H1 (cell line): ENCODE measurements at regions not wholly inside any gene's neighbourhood (a gene's known extent, or its start where the extent isn't known, plus 50 kb on each side); places are given as distances from the start of the nearest gene placed in this dataset.
A peak's percentile ranks its signal among the peaks of the same experiment; 100 is the strongest.

Source experiments
- CTCF ChIA-PET: fragments of 300-600 bp; sonication (Branson Sonifier 250); formaldehyde crosslinking; loops from one replicate; lab custom pipeline; 2021; ENCODE audit not compliant: partially characterized antibody; lab: Charles Lee
- POLR2A ChIA-PET: fragments of 300-600 bp; sonication (Branson Sonifier 250); formaldehyde crosslinking; loops from one replicate; lab custom pipeline; 2021; ENCODE audit warnings: inconsistent platforms; ENCODE audit not compliant: partially characterized antibody; lab: Charles Lee
- DNase-seq, 2 experiments: peaks; one replicate each; pipeline versions ENCODE4 v3.0.0 to v3.0.0-alpha.2; 2010 to 2022; ENCODE audit warnings: low spot score in 2 of 2, low read depth in 1 of 2, mixed read lengths in 1 of 2
- FAIRE-seq: peaks from 2 replicates; lab custom pipeline; 2011; peaks lifted over from hg19 to GRCh38; lab: Jason Lieb, UNC
- H2AFZ ChIP-seq: 2 replicates; pipeline ENCODE4 v1.8.1; 2012; ENCODE audit warnings: low read length, inconsistent platforms
- H2AK5ac ChIP-seq: 2 replicates; pipeline ENCODE4 v1.6.1; 2013; ENCODE audit warnings: low read depth, low read length
- H2BK120ac ChIP-seq: replicated peaks from 2 replicates; pipeline ENCODE3; 2013; ENCODE audit warnings: low read depth, low read length, inconsistent platforms
- H2BK12ac ChIP-seq: 2 replicates; pipeline ENCODE4 v1.6.1; 2013; ENCODE audit warnings: low read depth, low read length
- H2BK15ac ChIP-seq: 2 replicates; pipeline ENCODE4 v1.6.1; 2013; ENCODE audit warnings: low read length
- H2BK20ac ChIP-seq: 2 replicates; pipeline ENCODE4 v1.6.1; 2013; ENCODE audit warnings: low read length
- H2BK5ac ChIP-seq: 2 replicates; pipeline ENCODE4 v1.6.1; 2013; ENCODE audit warnings: low read depth, low read length
- H3K14ac ChIP-seq: 2 replicates; pipeline ENCODE4 v1.6.1; 2013; ENCODE audit warnings: inconsistent platforms; ENCODE audit not compliant: insufficient read length
- H3K18ac ChIP-seq: 2 replicates; pipeline ENCODE4 v1.6.1; 2013; ENCODE audit warnings: low read length; ENCODE audit errors: extremely low read depth
- H3K23ac ChIP-seq: 2 replicates; pipeline ENCODE4 v1.6.1; 2013; ENCODE audit warnings: inconsistent platforms; ENCODE audit not compliant: insufficient read length
- H3K23me2 ChIP-seq: 2 replicates; pipeline ENCODE4 v1.6.1; 2013; ENCODE audit warnings: low read depth, low read length
- H3K27ac ChIP-seq: 2 replicates; pipeline ENCODE4 v1.6.1; 2011; ENCODE audit warnings: low read depth, low read length, inconsistent platforms
- H3K27me3 ChIP-seq, 4 experiments: replicated peaks in 1 of 4; 1 replicate in 1 of 4; 2 replicates in 3 of 4; pipeline versions ENCODE4 v1.6.1 to v1.8.1; 2011 to 2013; ENCODE audit warnings: low read length in 3 of 4, mild to moderate bottlenecking in 3 of 4, inconsistent platforms in 2 of 4, mixed read lengths in 2 of 4, moderate library complexity in 1 of 4; ENCODE audit not compliant: control insufficient read depth in 3 of 4, insufficient read depth in 3 of 4; ENCODE audit errors: extremely low read depth in 1 of 4
- H3K36me3 ChIP-seq, 4 experiments: 2 replicates each; pipeline versions ENCODE4 v1.6.1 to v1.8.1; 2011 to 2013; ENCODE audit warnings: mild to moderate bottlenecking in 4 of 4, low read length in 3 of 4, moderate library complexity in 2 of 4, control low read depth in 1 of 4, inconsistent platforms in 1 of 4; ENCODE audit not compliant: insufficient read depth in 4 of 4, control insufficient read depth in 2 of 4
- H3K4ac ChIP-seq: replicated peaks from 2 replicates; pipeline ENCODE3; 2013; ENCODE audit warnings: low read length, low read depth, mixed read lengths, inconsistent platforms; ENCODE audit not compliant: insufficient read length
- H3K4me1 ChIP-seq, 4 experiments: replicated peaks in 1 of 4; 1 replicate in 1 of 4; 2 replicates in 3 of 4; pipeline versions ENCODE4 v1.6.1 to v1.8.1; 2011 to 2013; ENCODE audit warnings: low read length in 3 of 4, inconsistent platforms in 2 of 4, mixed read lengths in 1 of 4; ENCODE audit not compliant: insufficient read depth in 4 of 4, control insufficient read depth in 3 of 4
- H3K4me2 ChIP-seq, 2 experiments: 2 replicates each; pipeline versions ENCODE4 v1.6.1 to v1.8.1; 2011 to 2013; ENCODE audit warnings: low read depth in 2 of 2, low read length in 2 of 2, control low read depth in 1 of 2, inconsistent platforms in 1 of 2, mild to moderate bottlenecking in 1 of 2; ENCODE audit not compliant: insufficient read depth in 1 of 2
- H3K4me3 ChIP-seq, 4 experiments: fragments of 200-600, 300-600 bp in 1 of 4; sonication (generic), shearing (Covaris generic), sonication (Bioruptor Twin) in 1 of 4; 2 replicates each; pipeline versions ENCODE4 v1.5.1 to v1.8.1; 2011 to 2016; ENCODE audit warnings: low read length in 4 of 4, low read depth in 3 of 4, control low read depth in 2 of 4, inconsistent platforms in 2 of 4, mild to moderate bottlenecking in 2 of 4, mixed read lengths in 1 of 4, moderate library complexity in 1 of 4; ENCODE audit not compliant: insufficient read depth in 2 of 4; ENCODE audit errors: extremely low read depth in 1 of 4
- H3K56ac ChIP-seq: replicated peaks from 2 replicates; pipeline ENCODE3; 2013; ENCODE audit warnings: low read depth, mild to moderate bottlenecking, mixed read lengths, low read length, inconsistent platforms; ENCODE audit not compliant: insufficient read length
- H3K79me1 ChIP-seq: 2 replicates; pipeline ENCODE4 v1.6.1; 2013; ENCODE audit warnings: low read depth, low read length, control low read depth
- H3K79me2 ChIP-seq, 2 experiments: 2 replicates each; pipeline versions ENCODE4 v1.6.1 to v1.8.1; 2012 to 2013; ENCODE audit warnings: low read length in 2 of 2, mild to moderate bottlenecking in 2 of 2, inconsistent platforms in 1 of 2; ENCODE audit not compliant: insufficient read depth in 2 of 2, control insufficient read depth in 1 of 2
- H3K9ac ChIP-seq, 4 experiments: replicated peaks in 1 of 4; 1 replicate in 1 of 4; 2 replicates in 3 of 4; pipeline versions ENCODE4 v1.6.1 to v1.8.1; 2011 to 2013; ENCODE audit warnings: low read depth in 3 of 4, low read length in 3 of 4, control low read depth in 2 of 4, mild to moderate bottlenecking in 2 of 4, moderate library complexity in 2 of 4, inconsistent platforms in 1 of 4; ENCODE audit errors: extremely low read depth in 1 of 4
- H3K9me3 ChIP-seq, 2 experiments: 2 replicates each; pipeline versions ENCODE4 v1.6.1 to v1.8.1; 2012 to 2013; ENCODE audit warnings: mild to moderate bottlenecking in 2 of 2, moderate library complexity in 2 of 2, control low read depth in 1 of 2, inconsistent platforms in 1 of 2, low read depth in 1 of 2, low read length in 1 of 2, mixed read lengths in 1 of 2; ENCODE audit not compliant: insufficient read depth in 2 of 2
- H4K20me1 ChIP-seq, 2 experiments: replicated peaks in 1 of 2; 2 replicates each; pipeline versions ENCODE3 to v1.8.1; 2011 to 2013; ENCODE audit warnings: inconsistent platforms in 2 of 2, low read length in 2 of 2, mild to moderate bottlenecking in 1 of 2; ENCODE audit not compliant: insufficient read depth in 2 of 2, control insufficient read depth in 1 of 2
- H4K5ac ChIP-seq: 2 replicates; pipeline ENCODE4 v1.6.1; 2013; ENCODE audit warnings: low read length, low read depth, mixed read lengths, inconsistent platforms; ENCODE audit not compliant: insufficient read length
- H4K8ac ChIP-seq: 2 replicates; pipeline ENCODE4 v1.8.0; 2013; ENCODE audit warnings: mild to moderate bottlenecking, moderate library complexity, low read length, inconsistent platforms; ENCODE audit not compliant: insufficient read depth; ENCODE audit errors: extremely low read depth
- H4K91ac ChIP-seq: replicated peaks from 2 replicates; pipeline ENCODE3; 2013; ENCODE audit warnings: low read length, mixed read lengths, inconsistent platforms; ENCODE audit not compliant: insufficient read length
- EP300 ChIP-seq, 2 experiments: IDR thresholded peaks; 1 replicate in 1 of 2; 2 replicates in 1 of 2; pipeline ENCODE4 v1.6.1; 2011 to 2012; ENCODE audit warnings: low read depth in 2 of 2, low read length in 2 of 2, mild to moderate bottlenecking in 2 of 2, borderline replicate concordance in 1 of 2, inconsistent platforms in 1 of 2, moderate library complexity in 1 of 2
- EZH2 ChIP-seq: fragments of 200-600 bp; sonication (generic); IDR thresholded peaks from 2 replicates; pipeline ENCODE4 v1.7.1; 2012; ENCODE audit warnings: low read depth, mild to moderate bottlenecking, moderate library complexity, low read length, inconsistent platforms; ENCODE audit not compliant: severe bottlenecking
- GABPA ChIP-seq: IDR thresholded peaks from 2 replicates; pipeline ENCODE4 v1.6.1; 2011; ENCODE audit warnings: mild to moderate bottlenecking, low read length, moderate library complexity, borderline replicate concordance; ENCODE audit not compliant: insufficient read depth
- PHF8 ChIP-seq: fragments of 200-600 bp; sonication (generic); conservative IDR thresholded peaks from 2 replicates; pipeline ENCODE4 v1.7.1; 2012; ENCODE audit warnings: low read depth, mild to moderate bottlenecking, inconsistent platforms, low read length, moderate library complexity
- POLR2A ChIP-seq, 2 experiments: IDR thresholded peaks; 1 replicate in 1 of 2; 2 replicates in 1 of 2; pipeline ENCODE4 v1.6.1; 2011; ENCODE audit warnings: low read depth in 2 of 2, low read length in 2 of 2, mild to moderate bottlenecking in 2 of 2; ENCODE audit errors: control extremely low read depth in 1 of 2
- POLR2AphosphoS5 ChIP-seq: IDR thresholded peaks from 2 replicates; pipeline ENCODE4 v1.6.1; 2011; ENCODE audit warnings: low read depth, low read length
- SIRT6 ChIP-seq: IDR thresholded peaks from one replicate; pipeline ENCODE4 v1.7.1; 2012; ENCODE audit warnings: low read length, inconsistent platforms
- SUZ12 ChIP-seq: fragments of 200-600 bp; sonication (generic); IDR thresholded peaks from 2 replicates; pipeline ENCODE4 v1.6.1; 2012; ENCODE audit warnings: mild to moderate bottlenecking, inconsistent platforms, low read length, moderate library complexity, mixed read lengths
- YY1 ChIP-seq: IDR thresholded peaks from 2 replicates; pipeline ENCODE4 v1.6.1; 2011; ENCODE audit warnings: low read depth, mild to moderate bottlenecking, low read length
- whole genome bisulfite sequencing, 2 experiments: shearing (Covaris generic) in 1 of 2; methylation state at CpG; one replicate each; pipeline versions ENCODE4 v1.1.6 to v1.1.7; 2013 to 2015; ENCODE audit warnings: low lambda C conversion rate in 2 of 2, mixed read lengths in 2 of 2, inconsistent platforms in 1 of 2, low coverage in 1 of 2, missing lambda C conversion rate in 1 of 2; ENCODE audit not compliant: insufficient replicate concordance in 2 of 2, insufficient coverage in 1 of 2, insufficient read length in 1 of 2; ENCODE audit errors: extremely low coverage in 1 of 2, missing lambda C conversion rate in 1 of 2; 5-methylcytosine and 5-hydroxymethylcytosine counted together

GRCh38 chr1:234926264-234926558 lies 202.4 kb downstream of the TOMM20 start:
- WGBS, 2 experiments: 42% methylated on average over 4 of the region's 4 CpGs; no CpG with 5 or more reads in 1 of the 2 experiments
- Histone ChIP-seq H3K4me2 (peak overlapping the region in 1 of 2 experiments; percentile 46; a peak in 2 of 4 replicates), H2BK15ac (0 out of 2 replicates have a peak overlapping the region, but pooled peaks have one; percentile 65), H3K4me1 (peaks cover 0 to 12% (median 1%) of the 10 kb centered on the region in 4 experiments; a peak in 4 of 7 replicates), H2AFZ (no peak overlapping the region), H2BK5ac (peak overlapping the region; percentile 40; the same call in 1 of the 2 replicates), H3K4ac (no peak overlapping the region), H4K91ac (no peak overlapping the region), H2BK120ac (no peak overlapping the region), H3K36me3 (no peaks in the 10 kb centered on the region), H3K18ac (peak overlapping the region; percentile 9; the same call in 1 of the 2 replicates), H3K27me3 (peaks cover 0 to 4% (median 2%) of the 10 kb centered on the region in 4 experiments; a peak in 3 of 7 replicates), H2BK12ac (no peak overlapping the region), H3K9ac (no peak overlapping the region), H3K14ac (no peak overlapping the region), H3K23me2 (no peaks in the 10 kb centered on the region), H3K79me2 (no peaks in the 10 kb centered on the region), H4K20me1 (no peaks in the 10 kb centered on the region), H3K4me3 (no peak overlapping the region), H2AK5ac (no peak overlapping the region), H3K56ac (no peak overlapping the region), H3K79me1 (no peaks in the 10 kb centered on the region), H3K9me3 (no peaks in the 10 kb centered on the region), H4K5ac (no peak overlapping the region), H3K27ac (no peak overlapping the region), H4K8ac (no peak overlapping the region), H3K23ac (no peak overlapping the region), H2BK20ac (0 out of 2 replicates have a peak overlapping the region, but pooled peaks have one; percentile 7)
- TF ChIP-seq SUZ12 (no peak), EZH2 (no peak), POLR2AphosphoS5 (no peak), PHF8 (no peak), SIRT6 (no peak), GABPA (no peak), POLR2A (IDR thresholded peaks at IDR 0.05; ENCODE audit: control extremely low read depth in 1 of 2, low read depth in 2 of 2, low read length in 2 of 2) (no peak), EP300 (IDR thresholded peaks at IDR 0.05; ENCODE audit: borderline replicate concordance in 1 of 2, low read depth in 2 of 2, low read length in 2 of 2) (no peak), YY1 (no peak)
- DNase-seq: no peak
- CTCF ChIA-PET: interaction anchor here (0.7 to 1.3 kb wide), 5 partner anchors 13 to 179 kb away, joined by 3 to 6 read pairs (median 4); no protein-coding TSS in a partner anchor
- no peak for FAIRE-seq
- POLR2A ChIA-PET: interaction anchor here (0.9 to 1.5 kb wide), 2 partner anchors 45 to 203 kb away, joined by 3 read pairs; no protein-coding TSS in a partner anchor
